ENCODE measurements at regions not wholly inside any gene's neighbourhood (a gene's known extent, or its start where the extent isn't known, plus 50 kb on each side); places are given as distances from the start of the nearest gene placed in this dataset.

DNA sequence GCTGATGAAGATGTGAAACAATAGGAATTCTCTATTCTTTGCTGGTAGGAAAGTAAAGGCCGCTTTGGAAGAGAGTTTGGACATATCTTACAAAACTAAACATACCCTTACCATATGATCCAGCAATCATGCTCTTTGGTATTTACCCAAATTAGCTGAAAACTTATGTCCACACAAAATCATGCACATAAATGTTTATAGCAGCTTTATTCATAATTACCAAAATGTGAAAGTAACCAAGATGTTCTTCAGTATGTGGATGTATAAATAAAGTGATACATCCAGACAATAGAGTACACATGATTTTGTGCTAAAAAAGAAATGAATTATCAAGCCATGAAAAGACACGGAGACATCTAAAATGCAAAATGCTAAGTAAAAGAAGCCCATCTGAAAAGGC is 98.7 kb upstream of the SLC35F3 start:
- TF ChIP-seq EZH2 (IDR thresholded peaks at IDR 0.05) (no peak), CTCF (IDR thresholded peaks at IDR 0.05) (no peak), EZH2phosphoT487 (IDR thresholded peaks at IDR 0.05) (no peak)

Measured in neural progenitor cell (in vitro differentiated cells).